BE2C (cell line): ENCODE measurements at regions not wholly inside any gene's neighbourhood (a gene's known extent, or its start where the extent isn't known, plus 50 kb on each side); places are given as distances from the start of the nearest gene placed in this dataset.

Experiments
- DNase-seq: peaks from one replicate; pipeline ENCODE4 v3.0.0-alpha.2; 2020
- H3K27me3 ChIP-seq: fragments of 250-450 bp; sonication (Bioruptor Pico); 2 replicates; pipeline ENCODE4 v1.5.1; 2020; ENCODE audit warnings: mild to moderate bottlenecking
- H3K36me3 ChIP-seq: fragments of 250-450 bp; sonication (Bioruptor Pico); 2 replicates; pipeline ENCODE4 v1.5.1; 2020; ENCODE audit warnings: mild to moderate bottlenecking
- H3K4me1 ChIP-seq: fragments of 250-450 bp; sonication (Bioruptor Pico); 2 replicates; pipeline ENCODE4 v1.5.1; 2020
- H3K4me3 ChIP-seq: 2 replicates; pipeline ENCODE4 v1.5.1; 2011; ENCODE audit warnings: low read depth, low read length
- H3K9me3 ChIP-seq: fragments of 250-450 bp; sonication (Bioruptor Pico); 2 replicates; pipeline ENCODE4 v1.5.1; 2020
- TF ChIP-seq, protein P1 (sequence below): IDR thresholded peaks from 2 replicates; pipeline ENCODE4 v1.5.1; 2012; ENCODE audit warnings: mild to moderate bottlenecking, low read depth, low read length

- no peak for DNase-seq
- Histone ChIP-seq H3K36me3 (no peaks in the 10 kb centered on the region), H3K27me3 (no peaks in the 10 kb centered on the region), H3K4me1 (peaks cover 24% of the 10 kb centered on the region), H3K9me3 (no peaks in the 10 kb centered on the region), H3K4me3 (peak overlapping the region; percentile 11; the same call in 1 of the 2 replicates)
- TF ChIP-seq, protein P1, sequence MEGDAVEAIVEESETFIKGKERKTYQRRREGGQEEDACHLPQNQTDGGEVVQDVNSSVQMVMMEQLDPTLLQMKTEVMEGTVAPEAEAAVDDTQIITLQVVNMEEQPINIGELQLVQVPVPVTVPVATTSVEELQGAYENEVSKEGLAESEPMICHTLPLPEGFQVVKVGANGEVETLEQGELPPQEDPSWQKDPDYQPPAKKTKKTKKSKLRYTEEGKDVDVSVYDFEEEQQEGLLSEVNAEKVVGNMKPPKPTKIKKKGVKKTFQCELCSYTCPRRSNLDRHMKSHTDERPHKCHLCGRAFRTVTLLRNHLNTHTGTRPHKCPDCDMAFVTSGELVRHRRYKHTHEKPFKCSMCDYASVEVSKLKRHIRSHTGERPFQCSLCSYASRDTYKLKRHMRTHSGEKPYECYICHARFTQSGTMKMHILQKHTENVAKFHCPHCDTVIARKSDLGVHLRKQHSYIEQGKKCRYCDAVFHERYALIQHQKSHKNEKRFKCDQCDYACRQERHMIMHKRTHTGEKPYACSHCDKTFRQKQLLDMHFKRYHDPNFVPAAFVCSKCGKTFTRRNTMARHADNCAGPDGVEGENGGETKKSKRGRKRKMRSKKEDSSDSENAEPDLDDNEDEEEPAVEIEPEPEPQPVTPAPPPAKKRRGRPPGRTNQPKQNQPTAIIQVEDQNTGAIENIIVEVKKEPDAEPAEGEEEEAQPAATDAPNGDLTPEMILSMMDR: no peak
These were observed 313.8 kb downstream of the ZPLD1 start for GRCh38 chr3:102748646-102749045.

- Histone ChIP-seq H3K36me3 (no peaks in the 10 kb centered on the region), H3K27me3 (no peaks in the 10 kb centered on the region), H3K4me3 (no peak overlapping the region), H3K4me1 (peaks cover 24% of the 10 kb centered on the region), H3K9me3 (no peaks in the 10 kb centered on the region)
- DNase-seq: no peak
- TF ChIP-seq, protein P1: no peak
These were observed 315.5 kb downstream of the ZPLD1 start for GRCh38 chr3:102750322-102750721.

DNA sequence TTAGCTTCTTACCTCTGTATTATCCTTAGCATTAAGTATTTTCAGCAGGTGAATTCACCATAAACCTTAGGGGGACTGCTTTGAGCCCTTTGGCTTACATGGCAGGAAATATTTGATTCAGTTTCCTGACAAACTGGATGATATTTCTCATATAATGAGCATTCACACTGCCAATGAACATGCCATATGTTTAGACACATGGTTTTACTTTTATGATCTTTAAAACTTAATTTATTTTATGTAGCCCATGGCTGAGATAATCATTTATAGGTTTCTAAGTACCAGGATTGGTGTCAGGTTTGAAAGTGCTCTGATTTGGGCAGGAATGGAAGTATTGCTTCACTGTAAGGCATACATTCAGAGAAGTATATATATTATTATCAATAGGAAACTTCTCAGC is 319.1 kb downstream of the ZPLD1 start:
- TF ChIP-seq, protein P1: no peak
- H3K4me1 ChIP-seq: peaks cover 17% of the 10 kb centered on the region
- no peak for DNase-seq
- no peak overlapping the region for H3K4me3 ChIP-seq
- H3K27me3 ChIP-seq: no peaks in the 10 kb centered on the region
- H3K36me3 ChIP-seq: no peaks in the 10 kb centered on the region
- H3K9me3 ChIP-seq: no peaks in the 10 kb centered on the region

DNA sequence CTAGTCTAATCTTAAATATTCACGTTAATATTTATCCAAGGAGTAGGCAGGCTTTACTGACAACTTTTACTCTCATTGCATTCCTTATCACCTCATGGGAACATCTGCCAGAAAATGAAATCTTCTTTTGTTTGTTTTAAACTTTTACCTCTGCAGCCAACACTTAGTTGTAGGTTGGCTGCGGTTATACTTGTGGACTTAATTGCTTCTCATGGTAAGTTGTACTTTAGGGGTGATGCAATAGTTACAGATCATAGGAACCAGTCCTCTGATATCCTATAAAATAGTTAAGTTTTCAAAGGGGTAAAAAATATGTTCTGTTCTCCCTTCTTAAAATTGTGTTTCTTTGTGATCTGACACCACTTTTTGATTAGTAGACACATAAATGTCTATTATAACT is 321.9 kb downstream of the ZPLD1 start:
- Histone ChIP-seq H3K4me3 (no peak overlapping the region), H3K4me1 (peaks cover 17% of the 10 kb centered on the region), H3K36me3 (no peaks in the 10 kb centered on the region), H3K9me3 (no peaks in the 10 kb centered on the region), H3K27me3 (no peaks in the 10 kb centered on the region)
- no peak for DNase-seq
- TF ChIP-seq, protein P1: no peak

- H3K4me3 ChIP-seq: no peak overlapping the region
- TF ChIP-seq, protein P1: no peak
- H3K4me1 ChIP-seq: peaks cover 14% of the 10 kb centered on the region
- H3K36me3 ChIP-seq: no peaks in the 10 kb centered on the region
- no peak for DNase-seq
- no peaks in the 10 kb centered on the region for H3K9me3 ChIP-seq
- H3K27me3 ChIP-seq: no peaks in the 10 kb centered on the region
These were observed 323.1 kb downstream of the ZPLD1 start for GRCh38 chr3:102757950-102758349.

- Histone ChIP-seq H3K9me3 (no peaks in the 10 kb centered on the region), H3K4me1 (peaks cover 10% of the 10 kb centered on the region), H3K27me3 (no peaks in the 10 kb centered on the region), H3K4me3 (no peak overlapping the region), H3K36me3 (no peaks in the 10 kb centered on the region)
- TF ChIP-seq, protein P1: no peak
- no peak for DNase-seq
These were observed 327.0 kb downstream of the ZPLD1 start for GRCh38 chr3:102761766-102762165.
